Loucy (cell line): ENCODE measurements at regions not wholly inside any gene's neighbourhood (a gene's known extent, or its start where the extent isn't known, plus 50 kb on each side); places are given as distances from the start of the nearest gene placed in this dataset.

Experiments
- EZH2phosphoT487 ChIP-seq: fragments of 200-600 bp; IDR thresholded peaks from 2 replicates; pipeline ENCODE4 v1.6.1; 2018; ENCODE audit warnings: antibody characterized with exemption, mild to moderate bottlenecking, moderate library complexity, borderline replicate concordance
- TF ChIP-seq, protein P1 (sequence below): fragments of 200-600 bp; sonication (generic); conservative IDR thresholded peaks from 2 replicates; pipeline ENCODE4 v1.5.1; 2014; ENCODE audit warnings: mild to moderate bottlenecking, antibody characterized with exemption, low read length

DNA sequence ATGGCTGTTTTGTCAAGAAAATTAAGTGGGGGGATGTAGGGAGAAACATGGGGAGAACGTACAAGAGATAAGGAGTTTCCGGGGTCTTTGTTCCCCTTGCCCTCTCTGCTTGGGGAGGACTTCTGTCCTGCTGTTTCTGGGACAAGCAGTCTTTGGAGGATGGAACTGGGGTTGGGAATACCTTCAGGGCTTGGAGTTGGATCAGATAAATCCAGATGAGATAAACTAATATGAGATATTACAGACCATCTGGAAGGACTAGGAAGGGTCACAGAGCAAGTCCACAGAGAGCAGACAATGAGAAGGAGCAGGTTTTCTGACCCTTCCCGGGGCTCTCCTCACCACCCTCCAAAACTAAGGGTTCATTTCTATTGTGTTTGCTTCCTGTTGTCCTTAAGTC lies 237.5 kb downstream of the TSHZ3 start:
- TF ChIP-seq, protein P1, sequence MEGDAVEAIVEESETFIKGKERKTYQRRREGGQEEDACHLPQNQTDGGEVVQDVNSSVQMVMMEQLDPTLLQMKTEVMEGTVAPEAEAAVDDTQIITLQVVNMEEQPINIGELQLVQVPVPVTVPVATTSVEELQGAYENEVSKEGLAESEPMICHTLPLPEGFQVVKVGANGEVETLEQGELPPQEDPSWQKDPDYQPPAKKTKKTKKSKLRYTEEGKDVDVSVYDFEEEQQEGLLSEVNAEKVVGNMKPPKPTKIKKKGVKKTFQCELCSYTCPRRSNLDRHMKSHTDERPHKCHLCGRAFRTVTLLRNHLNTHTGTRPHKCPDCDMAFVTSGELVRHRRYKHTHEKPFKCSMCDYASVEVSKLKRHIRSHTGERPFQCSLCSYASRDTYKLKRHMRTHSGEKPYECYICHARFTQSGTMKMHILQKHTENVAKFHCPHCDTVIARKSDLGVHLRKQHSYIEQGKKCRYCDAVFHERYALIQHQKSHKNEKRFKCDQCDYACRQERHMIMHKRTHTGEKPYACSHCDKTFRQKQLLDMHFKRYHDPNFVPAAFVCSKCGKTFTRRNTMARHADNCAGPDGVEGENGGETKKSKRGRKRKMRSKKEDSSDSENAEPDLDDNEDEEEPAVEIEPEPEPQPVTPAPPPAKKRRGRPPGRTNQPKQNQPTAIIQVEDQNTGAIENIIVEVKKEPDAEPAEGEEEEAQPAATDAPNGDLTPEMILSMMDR, result no peak
- no peak for TF ChIP-seq EZH2phosphoT487
